ENCODE measurements at regions not wholly inside any gene's neighbourhood (a gene's known extent, or its start where the extent isn't known, plus 50 kb on each side); places are given as distances from the start of the nearest gene placed in this dataset.

GRCh38 chr5:118778941-118779340 lies 209.4 kb downstream of the DTWD2 start:
- DNase-seq (ENCODE audit: low read depth), result no peak

- no peak for DNase-seq (ENCODE audit: low read depth)
Observed at GRCh38 chr5:118777189-118777736, 211.1 kb downstream of the DTWD2 start.

- no peak for DNase-seq (ENCODE audit: low read depth)
Observed at GRCh38 chr5:118776755-118777154, 211.6 kb downstream of the DTWD2 start.

- DNase-seq (ENCODE audit: low read depth), result no peak
Observed at GRCh38 chr5:118775790-118776499, 212.4 kb downstream of the DTWD2 start.

- no peak for DNase-seq (ENCODE audit: low read depth)
Observed at GRCh38 chr5:118768607-118769175, 219.7 kb downstream of the DTWD2 start.

GRCh38 chr5:118762291-118762690 lies 226.1 kb downstream of the DTWD2 start:
- no peak for DNase-seq (ENCODE audit: low read depth)

GRCh38 chr5:118761814-118762213 lies 226.5 kb downstream of the DTWD2 start:
- DNase-seq (ENCODE audit: low read depth), result no peak

GRCh38 chr5:118752969-118753368 lies 235.4 kb downstream of the DTWD2 start:
- DNase-seq (ENCODE audit: low read depth), result no peak

- DNase-seq (ENCODE audit: low read depth), result no peak
Observed at GRCh38 chr5:118736396-118736795, 252.0 kb downstream of the DTWD2 start.

- no peak for DNase-seq (ENCODE audit: low read depth)
Observed at GRCh38 chr5:118733394-118733793, 255.0 kb downstream of the DTWD2 start.

GRCh38 chr5:118728191-118728590 lies 260.2 kb downstream of the DTWD2 start:
- DNase-seq (ENCODE audit: low read depth), result no peak

GRCh38 chr5:118726891-118727290 lies 261.5 kb downstream of the DTWD2 start:
- no peak for DNase-seq (ENCODE audit: low read depth)

GRCh38 chr5:118723021-118723338 lies 265.4 kb downstream of the DTWD2 start:
- no peak for DNase-seq (ENCODE audit: low read depth)

GRCh38 chr5:118722122-118723020 lies 266.0 kb downstream of the DTWD2 start:
- DNase-seq (ENCODE audit: low read depth), result no peak

- DNase-seq (ENCODE audit: low read depth), result no peak
Observed at GRCh38 chr5:118711727-118712126, 276.6 kb downstream of the DTWD2 start.

GRCh38 chr5:118705959-118706667 lies 282.2 kb downstream of the DTWD2 start:
- DNase-seq (ENCODE audit: low read depth), result no peak

- DNase-seq (ENCODE audit: low read depth), result no peak
Observed at GRCh38 chr5:118703241-118703640, 285.1 kb downstream of the DTWD2 start.

GRCh38 chr5:118701791-118702190 lies 286.6 kb downstream of the DTWD2 start:
- DNase-seq (ENCODE audit: low read depth), result no peak

- DNase-seq (ENCODE audit: low read depth), result no peak
Observed at GRCh38 chr5:118700510-118700909, 287.8 kb downstream of the DTWD2 start.

- no peak for DNase-seq (ENCODE audit: low read depth)
Observed at GRCh38 chr5:118698774-118699173, 289.6 kb downstream of the DTWD2 start.

- DNase-seq (ENCODE audit: low read depth), result no peak
Observed at GRCh38 chr5:118696076-118696475, 292.3 kb downstream of the DTWD2 start.

- no peak for DNase-seq (ENCODE audit: low read depth)
Observed at GRCh38 chr5:118692811-118693342, 295.5 kb downstream of the DTWD2 start.

Data from M059J (cell line).